ENCODE measurements at regions not wholly inside any gene's neighbourhood (a gene's known extent, or its start where the extent isn't known, plus 50 kb on each side); places are given as distances from the start of the nearest gene placed in this dataset.

GRCh38 chr7:51569581-51569980 lies 253.0 kb upstream of the COBL start:
- TF ChIP-seq, protein P1, sequence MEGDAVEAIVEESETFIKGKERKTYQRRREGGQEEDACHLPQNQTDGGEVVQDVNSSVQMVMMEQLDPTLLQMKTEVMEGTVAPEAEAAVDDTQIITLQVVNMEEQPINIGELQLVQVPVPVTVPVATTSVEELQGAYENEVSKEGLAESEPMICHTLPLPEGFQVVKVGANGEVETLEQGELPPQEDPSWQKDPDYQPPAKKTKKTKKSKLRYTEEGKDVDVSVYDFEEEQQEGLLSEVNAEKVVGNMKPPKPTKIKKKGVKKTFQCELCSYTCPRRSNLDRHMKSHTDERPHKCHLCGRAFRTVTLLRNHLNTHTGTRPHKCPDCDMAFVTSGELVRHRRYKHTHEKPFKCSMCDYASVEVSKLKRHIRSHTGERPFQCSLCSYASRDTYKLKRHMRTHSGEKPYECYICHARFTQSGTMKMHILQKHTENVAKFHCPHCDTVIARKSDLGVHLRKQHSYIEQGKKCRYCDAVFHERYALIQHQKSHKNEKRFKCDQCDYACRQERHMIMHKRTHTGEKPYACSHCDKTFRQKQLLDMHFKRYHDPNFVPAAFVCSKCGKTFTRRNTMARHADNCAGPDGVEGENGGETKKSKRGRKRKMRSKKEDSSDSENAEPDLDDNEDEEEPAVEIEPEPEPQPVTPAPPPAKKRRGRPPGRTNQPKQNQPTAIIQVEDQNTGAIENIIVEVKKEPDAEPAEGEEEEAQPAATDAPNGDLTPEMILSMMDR (IDR thresholded peaks at IDR 0.05; ENCODE audit: insufficient read depth, low read depth, low read length) = no peak
- TF ChIP-seq EZH2 (IDR thresholded peaks at IDR 0.05; ENCODE audit: insufficient read depth, low read length) = no peak

Data from astrocyte (in vitro differentiated cells and primary cell).